ENCODE measurements at regions not wholly inside any gene's neighbourhood (a gene's known extent, or its start where the extent isn't known, plus 50 kb on each side); places are given as distances from the start of the nearest gene placed in this dataset.
"Not testable (repeated sequence)": the region's sequence is repeated elsewhere in the genome, so short reads cannot be mapped to it uniquely, and the experiment has no call there.

- no peak for DNase-seq
Observed at GRCh38 chr3:3433711-3434110, 254.2 kb upstream of the CRBN start.

GRCh38 chr3:3429841-3430240, 250.3 kb upstream of the CRBN start:
- DNase-seq: no peak

- not testable (repeated sequence) for DNase-seq
Observed at GRCh38 chr3:3407707-3408106, 228.2 kb upstream of the CRBN start.

DNA sequence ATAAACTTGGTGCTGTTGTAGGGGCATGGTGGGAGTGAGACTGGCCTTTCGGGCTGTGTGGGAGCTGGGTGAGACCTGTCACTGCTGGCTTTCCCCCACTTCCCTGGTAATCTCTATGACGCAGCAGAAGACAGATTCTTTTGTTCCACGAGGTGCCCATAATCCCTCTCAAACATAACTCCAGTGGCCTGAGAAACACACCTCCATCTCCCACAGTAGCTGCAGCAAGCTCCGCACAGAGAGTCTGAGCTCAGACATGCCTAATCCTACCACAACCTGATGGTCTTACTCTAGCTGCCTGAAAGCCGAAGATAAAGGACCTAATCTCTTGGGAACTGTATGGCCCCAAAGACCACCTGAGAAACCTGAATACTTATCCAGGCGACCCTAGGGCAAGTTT, 225.6 kb upstream of the CRBN start:
- no peak for DNase-seq

DNA sequence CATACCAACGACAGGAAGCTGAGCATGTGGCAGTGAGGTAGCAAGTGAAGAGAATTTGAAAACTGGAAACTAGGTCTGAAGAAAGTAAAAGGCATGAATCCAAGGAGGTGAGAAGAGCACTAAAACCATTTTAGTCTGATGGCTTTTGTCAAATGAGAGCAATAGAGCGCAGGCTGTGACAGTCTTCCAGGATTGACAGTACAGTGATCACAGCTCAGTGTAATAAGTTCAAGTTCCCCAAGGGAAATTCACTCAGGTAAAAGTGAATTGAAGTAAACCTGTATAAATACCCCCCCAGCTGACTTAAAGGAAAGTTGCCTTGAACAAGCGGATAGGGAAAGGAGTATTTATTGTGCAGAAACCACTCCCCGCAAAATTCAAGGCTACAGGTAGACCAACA, 224.2 kb upstream of the CRBN start:
- no peak for DNase-seq

DNA sequence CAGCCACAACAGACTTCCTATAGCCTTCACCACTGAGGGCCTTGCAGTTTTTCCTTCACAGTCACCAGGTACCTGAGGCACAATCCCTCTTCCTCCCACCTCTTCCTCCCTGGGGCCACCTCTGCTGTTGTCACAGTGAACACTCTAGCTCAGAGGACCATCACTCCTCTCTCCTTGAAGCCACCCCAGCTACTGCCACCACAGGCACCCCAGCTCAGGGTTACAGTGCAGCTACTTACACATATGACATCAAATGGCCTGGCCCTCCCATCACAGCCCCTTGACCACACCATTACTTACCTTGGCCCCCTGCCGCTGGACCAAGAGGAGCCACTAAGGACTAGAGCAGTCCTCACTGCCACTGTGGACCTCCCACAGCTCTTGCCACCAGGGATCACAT, 213.5 kb upstream of the CRBN start:
- DNase-seq: no peak

DNA sequence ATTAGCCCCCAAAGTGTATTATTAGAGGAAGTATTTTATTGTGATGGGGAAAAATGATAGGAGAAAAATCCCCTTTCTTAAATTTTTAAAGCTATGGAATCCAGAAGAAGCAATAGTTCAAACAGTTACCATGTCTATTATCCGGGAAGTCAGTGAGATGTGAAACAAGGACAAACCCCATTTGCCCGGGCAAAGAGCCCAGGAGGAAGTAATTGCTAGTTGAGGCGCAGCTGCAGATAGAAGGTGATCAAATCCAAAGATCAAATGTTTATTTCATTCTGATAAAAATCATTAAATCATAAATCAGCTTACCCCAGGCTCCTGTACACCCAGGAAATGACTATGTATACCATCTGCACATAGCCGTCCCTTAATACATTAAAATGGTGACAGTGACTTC, 204.0 kb upstream of the CRBN start:
- DNase-seq: no peak

DNA sequence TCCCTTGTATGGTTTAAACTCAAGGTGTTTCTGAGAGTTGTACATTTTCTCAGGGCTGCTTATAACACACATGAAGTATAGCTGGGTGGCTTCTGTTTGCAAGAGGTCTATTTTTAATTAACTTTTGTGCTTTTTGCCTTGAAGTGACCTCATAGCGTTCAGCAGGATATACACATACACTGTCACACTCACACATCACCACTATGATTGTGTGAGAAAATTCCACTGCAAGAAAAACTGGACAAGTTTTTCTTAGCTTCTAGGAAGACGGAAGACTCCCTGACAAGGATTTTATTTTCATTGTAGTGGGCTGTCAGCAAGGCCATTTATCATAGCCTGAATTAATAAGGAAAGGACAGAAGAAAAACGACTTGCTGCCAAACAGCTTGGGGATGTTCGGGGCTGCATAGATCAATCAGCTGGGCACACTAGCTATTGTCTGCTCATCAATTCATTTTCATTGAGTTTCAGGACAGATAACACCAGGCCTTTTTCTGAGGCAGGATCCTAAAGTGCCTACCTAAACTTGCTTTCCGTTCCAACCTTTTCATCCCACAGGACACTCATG, 192.8 kb upstream of the CRBN start:
- no peak for DNase-seq

DNA sequence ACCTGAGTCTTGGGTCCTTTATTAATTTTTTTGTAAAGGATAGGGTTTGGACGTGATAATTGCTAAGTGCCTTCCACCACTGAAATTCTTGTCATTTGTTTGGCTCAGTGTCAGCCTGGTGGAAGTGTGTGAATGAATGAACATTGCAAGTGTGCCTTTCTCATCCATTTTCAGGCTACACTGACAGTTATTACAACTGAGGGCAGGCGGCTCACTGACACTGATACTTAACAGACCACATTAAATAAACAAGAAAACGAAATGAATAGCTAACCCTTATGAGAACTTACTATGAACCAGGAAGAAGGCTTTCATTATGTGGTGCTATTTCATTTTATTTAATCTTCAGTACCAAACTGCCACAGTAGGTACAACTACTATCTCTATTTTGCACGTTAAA, 188.8 kb upstream of the CRBN start:
- DNase-seq: no peak

DNA sequence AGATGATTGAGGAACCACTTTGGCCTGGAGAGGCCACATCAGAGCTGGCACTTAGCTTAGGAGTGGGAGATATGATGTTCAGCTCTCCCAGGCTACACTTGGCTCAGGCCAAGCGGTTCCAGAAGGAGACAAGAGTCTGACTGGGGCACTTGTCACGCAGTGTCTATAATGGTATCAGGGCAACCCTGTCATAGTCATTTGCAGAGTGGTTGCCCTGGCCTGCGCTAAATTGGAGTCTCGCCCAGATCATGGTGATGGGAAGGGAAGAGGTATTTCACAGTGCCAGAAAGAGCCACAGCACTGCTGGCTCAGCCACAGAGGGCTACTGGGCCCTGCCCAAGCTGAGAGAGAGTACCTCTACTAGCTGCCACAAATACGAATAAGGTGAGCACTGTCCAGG, 186.9 kb upstream of the CRBN start:
- no peak for DNase-seq

GRCh38 chr3:3365716-3366115, 186.2 kb upstream of the CRBN start:
- DNase-seq: no peak

DNA sequence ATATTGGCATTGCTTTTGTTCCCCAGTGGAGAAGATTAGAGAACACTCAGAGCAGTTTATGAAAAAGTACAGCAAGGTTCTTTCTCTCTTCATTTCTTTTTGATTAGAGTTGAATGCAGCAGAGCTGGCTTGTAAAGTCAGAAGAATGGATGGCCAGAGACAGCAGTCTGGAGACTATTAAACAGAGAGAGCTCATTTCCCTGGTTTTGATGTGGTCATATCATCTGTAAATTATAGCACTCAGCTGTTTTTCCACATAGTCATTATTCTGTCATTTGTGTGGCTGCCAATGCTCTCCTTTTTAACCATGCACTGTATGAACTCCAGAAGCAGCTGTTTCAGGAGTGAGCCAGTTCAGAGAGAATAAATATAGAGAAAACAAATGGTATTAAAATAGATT, 177.4 kb upstream of the CRBN start:
- no peak for DNase-seq

DNA sequence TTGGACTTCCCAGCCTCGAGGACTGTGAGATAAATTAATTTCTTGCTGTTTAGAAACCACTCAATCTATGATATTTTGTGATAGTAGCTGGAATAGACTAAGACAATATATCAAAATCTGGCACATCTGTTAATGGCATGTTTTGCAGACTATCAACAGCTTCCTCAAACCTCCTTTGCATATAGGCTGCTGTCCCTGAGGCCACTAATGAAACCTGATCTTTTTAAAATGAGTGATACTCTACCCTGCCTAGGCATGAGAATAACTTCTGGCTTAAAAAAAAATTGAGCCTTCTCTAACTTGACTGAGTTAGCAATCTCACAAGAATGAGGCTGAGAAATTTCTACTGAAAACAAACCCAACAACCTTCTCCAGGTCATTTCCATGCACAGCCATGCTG, 176.0 kb upstream of the CRBN start:
- DNase-seq: no peak

- no peak for DNase-seq
Observed at GRCh38 chr3:3353153-3353552, 173.7 kb upstream of the CRBN start.

DNA sequence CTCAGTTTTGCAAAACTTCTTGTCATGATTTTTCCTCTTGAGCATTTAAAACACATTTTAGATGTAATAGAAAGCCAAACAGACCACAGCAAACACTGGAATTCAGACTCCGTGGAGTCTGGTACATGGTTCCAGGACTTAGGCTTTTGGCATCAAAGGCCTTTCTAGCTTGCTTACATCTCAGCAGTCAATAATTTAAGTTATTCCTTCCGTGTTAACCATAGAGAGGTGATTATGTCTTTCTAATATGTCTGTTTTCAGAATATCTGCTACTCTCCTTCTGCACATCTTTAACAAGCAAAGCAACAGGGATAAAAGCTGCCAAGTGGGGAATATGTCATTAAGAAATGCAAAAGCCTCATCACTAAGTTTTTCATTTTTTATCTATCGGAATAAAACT, 171.7 kb upstream of the CRBN start:
- DNase-seq: no peak

GRCh38 chr3:3347056-3347455, 167.6 kb upstream of the CRBN start:
- not testable (repeated sequence) for DNase-seq

GRCh38 chr3:3346556-3346955, 167.1 kb upstream of the CRBN start:
- DNase-seq: no peak

DNA sequence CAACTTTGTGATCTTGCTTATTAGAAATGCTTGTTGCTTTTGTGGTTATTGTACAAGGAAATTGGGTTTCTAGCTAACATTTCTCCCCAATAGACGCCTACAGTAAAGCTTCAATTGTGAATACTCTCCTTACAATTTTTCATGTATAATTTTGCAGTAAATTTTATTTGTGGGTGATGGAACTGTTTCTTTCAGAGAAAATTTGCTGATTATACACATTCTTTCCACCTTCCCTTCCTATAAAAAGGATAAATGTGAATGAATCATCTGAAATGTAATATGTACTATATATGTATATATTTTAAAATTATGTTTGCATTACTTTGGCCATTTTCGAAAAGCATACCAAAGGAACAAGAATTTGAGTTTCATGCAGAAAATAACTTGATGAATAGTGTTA, 162.7 kb upstream of the CRBN start:
- DNase-seq: no peak

DNA sequence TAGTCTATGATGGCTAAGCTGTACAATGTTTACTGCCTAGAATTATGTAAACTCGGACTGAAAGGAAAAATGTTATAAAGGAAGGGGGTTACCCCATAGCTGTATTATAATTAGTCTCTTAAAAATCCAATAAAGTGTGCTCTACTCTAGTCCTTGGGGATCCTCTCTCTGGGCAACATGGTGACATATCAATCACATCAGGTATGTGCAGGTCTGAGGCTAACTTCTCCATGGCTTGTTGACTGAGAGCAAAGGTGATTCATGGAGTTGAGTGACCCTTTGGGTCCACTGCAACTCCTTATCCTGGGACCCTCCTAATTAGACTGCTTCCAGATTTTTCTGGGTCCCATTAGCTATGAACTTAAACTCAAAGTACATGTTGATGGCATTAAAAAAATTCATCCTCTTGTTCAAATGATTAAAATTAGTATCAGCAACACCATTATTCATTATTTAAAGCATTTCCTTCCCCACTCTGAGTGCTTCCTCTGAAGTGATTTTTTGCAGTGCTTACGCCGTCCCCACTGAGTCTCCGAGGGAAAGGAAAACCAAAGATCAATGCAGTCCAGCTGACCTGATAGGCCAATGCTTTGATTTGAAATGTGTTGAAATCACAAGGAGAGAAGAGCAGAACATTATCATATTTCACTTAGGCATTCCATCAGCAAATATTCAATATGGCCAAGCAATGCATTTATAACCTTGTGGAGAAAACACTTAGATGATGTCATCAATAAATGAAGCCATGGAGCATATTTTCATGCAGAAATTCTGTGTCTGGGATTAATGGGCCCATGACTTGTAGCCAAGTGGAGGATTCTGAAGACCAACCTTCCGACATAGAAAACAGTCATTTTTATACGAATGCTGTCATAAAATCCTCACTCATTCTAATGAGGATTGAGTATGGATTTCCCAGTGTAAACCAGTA, 161.7 kb upstream of the CRBN start:
- DNase-seq: no peak

DNA sequence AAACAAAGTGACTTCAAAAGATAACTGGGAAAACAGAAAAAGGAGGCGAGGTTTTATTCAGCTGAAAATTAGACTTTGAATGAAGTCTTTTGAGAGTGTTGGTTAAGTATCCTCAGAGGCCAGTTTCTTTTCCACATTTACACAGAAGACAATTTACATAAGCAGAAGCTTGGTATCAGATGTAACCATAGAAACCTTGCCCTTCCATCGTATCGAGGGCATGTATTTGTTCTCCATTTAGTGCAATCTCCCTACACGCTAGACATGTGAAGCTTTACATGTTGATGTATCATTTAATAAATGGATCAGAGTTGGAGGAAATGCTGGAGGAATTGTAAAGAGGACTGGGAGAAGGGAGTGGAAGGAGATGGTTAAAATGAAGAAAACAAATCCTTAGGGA, 161.0 kb upstream of the CRBN start:
- no peak for DNase-seq

DNA sequence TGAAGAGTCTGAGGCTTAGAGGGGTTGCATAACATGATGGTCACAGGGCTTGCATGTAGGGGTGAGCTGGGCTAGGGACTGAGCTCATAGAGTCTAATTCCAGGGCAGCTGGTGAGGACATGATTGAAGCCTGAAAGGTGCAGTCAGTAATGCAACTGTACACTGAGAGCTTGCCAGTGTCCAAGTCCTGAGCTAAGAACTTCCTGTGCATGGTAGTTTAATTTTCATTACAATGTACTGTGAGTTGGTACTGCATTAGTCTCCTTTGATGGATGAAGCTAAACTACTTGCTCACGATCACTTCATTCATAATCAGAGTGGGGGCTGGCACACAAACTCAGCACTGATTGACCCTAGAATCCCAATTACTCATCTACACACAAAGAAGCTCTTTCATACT, 156.4 kb upstream of the CRBN start:
- DNase-seq: no peak

DNA sequence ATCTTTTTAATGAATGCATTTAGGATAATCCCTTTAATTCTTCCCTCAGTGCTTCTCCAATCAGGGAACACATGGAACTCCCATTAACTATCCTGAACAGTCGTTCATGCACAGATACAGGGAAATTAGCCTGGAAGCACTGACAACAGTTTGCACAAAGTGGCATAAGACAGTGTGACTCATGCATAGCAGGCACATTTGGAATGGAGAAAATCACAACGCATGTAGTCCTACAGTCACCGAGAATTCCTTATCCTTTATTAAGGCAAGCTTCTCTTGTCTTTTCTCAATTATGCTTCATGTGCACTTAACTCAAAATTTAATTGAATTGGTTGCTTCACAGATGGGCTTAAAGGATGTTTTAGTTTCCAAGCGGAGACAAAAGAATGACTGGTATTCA, 155.0 kb upstream of the CRBN start:
- DNase-seq: no peak

DNA sequence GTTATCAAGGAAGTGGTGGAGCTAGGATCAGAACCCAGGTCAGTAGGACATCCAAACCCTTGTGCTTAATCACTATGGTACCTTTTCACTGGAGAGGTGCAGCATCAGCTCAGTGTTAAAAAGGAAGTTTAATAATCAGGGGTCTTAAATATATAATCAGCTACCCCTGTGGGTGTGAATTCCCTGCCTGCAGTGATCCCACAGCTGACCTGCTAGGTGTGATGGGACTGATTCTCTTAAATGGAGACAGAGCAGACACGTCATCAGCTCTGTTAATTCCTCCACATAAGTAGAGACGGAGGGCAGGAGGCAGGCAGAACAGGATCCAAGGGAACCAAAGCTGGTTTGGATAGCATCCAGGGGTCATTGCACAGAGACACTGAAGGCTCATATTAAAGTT, 154.1 kb upstream of the CRBN start:
- DNase-seq: no peak

- no peak for DNase-seq
Observed at GRCh38 chr3:3316521-3316920, 137.0 kb upstream of the CRBN start.

DNA sequence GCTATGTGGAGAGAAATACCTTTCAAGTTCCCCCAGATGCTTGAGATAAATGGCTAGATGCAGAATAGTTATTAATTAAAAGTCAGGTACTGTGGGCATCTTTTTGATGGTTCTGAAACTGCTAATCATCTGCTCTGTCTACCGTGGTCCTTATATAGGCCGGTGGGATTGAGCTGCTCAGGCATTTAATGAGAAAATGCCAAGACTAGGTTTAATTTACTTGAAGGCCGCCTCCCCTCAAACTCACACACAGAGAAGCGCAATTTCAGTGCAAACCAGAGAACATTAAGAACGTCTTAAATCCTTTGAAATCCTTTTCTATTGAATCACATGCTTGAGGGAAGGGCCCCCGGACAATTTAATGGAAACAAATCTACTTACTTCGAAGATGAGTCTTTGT, 136.4 kb upstream of the CRBN start:
- no peak for DNase-seq
